Central memory CD4-positive, alpha-beta T cell (primary cell): ENCODE measurements at regions not wholly inside any gene's neighbourhood (a gene's known extent, or its start where the extent isn't known, plus 50 kb on each side); places are given as distances from the start of the nearest gene placed in this dataset.
"Not testable (repeated sequence)": the region's sequence is repeated elsewhere in the genome, so short reads cannot be mapped to it uniquely, and the experiment has no call there.

Experiments
- DNase-seq: peaks from one replicate; pipeline ENCODE4 v3.0.0; 2022

- no peak for DNase-seq
These were observed 201.0 kb downstream of the OSTF1 start for GRCh38 chr9:75289332-75289731.

DNA sequence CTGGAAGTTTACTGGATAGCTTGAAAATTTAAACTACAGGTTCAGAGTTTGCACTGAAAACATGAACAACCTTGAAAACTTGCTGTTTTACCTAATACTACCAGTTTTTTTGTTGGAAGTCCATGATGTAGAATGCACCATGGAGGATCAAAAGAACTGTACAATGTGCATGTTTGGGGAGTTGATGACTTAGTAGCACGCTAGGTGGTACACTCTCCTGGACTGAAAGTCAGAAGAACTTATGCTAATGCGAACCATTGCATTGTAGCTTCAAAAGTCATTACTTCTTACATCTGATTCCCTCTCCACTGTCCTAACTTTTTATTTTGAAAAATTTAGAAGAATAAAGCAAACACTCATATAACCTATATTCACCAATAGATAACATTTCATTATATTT, 211.0 kb downstream of the OSTF1 start:
- no peak for DNase-seq

DNA sequence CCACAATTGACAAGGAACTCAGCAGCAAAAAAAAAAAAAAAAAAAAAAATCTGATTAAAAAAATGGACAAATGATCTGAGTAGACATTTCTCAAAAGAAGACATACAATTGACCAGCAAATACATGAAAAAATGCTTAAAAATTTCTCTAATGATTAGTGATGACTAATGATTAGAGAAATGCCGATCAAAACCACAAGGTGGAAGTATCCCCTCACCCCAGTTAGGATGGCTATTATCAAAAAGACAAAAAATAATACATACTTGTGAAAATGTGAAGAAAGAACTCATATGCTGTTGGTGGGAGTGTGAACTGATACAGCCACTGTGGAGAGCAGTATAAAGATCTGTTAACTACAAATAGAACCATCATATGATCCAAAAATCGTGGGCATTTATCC, 245.3 kb downstream of the OSTF1 start:
- DNase-seq: no peak

- no peak for DNase-seq
These were observed 270.5 kb downstream of the OSTF1 start for GRCh38 chr9:75358846-75359245.

- DNase-seq: no peak
These were observed 271.3 kb downstream of the OSTF1 start for GRCh38 chr9:75359638-75360037.

DNA sequence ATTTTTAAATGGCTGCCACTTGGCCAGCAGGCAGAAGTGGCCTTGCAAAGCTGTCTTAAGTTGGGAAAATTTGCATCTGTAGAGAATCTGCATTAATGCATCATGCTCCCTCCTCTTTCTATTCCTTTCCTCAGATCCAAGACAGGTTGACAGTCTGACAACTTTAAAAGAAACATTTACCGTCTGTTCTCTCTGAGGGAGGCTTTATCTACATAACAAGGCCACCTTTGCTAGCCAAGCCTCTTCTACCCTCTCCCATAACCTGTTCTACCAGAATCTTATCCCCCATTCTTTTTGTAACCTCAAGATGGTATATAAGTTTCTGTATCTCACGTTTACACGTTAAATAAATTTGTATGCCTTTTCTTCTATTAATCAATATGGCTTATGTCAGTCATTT, 271.9 kb downstream of the OSTF1 start:
- DNase-seq: no peak

DNA sequence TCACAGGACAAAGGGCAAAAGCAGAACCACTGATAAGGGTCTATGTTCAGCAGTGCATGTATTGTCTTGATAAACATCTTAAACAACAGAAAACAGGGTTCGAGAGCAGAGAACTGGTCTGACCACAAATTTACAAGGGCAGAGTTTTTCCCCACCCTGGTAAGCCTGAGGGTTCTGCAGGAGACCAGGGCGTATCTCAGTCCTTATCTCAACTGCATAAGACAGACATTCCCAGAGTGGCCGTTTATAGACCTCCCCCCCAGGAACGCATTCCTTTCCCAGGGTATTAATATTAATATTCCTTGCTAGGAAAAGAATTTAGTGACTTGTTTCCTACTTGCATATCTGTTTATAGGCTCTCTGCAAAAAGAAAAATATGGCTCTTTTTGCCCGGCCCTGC, 274.1 kb downstream of the OSTF1 start:
- DNase-seq: not testable (repeated sequence)

- no peak for DNase-seq
These were observed 276.9 kb downstream of the OSTF1 start for GRCh38 chr9:75365196-75365595.

GRCh38 chr9:75369989-75370388, 281.7 kb downstream of the OSTF1 start:
- no peak for DNase-seq

- no peak for DNase-seq
These were observed 284.4 kb downstream of the OSTF1 start for GRCh38 chr9:75372499-75373268.

- DNase-seq: no peak
These were observed 288.5 kb downstream of the OSTF1 start for GRCh38 chr9:75376680-75377254.

DNA sequence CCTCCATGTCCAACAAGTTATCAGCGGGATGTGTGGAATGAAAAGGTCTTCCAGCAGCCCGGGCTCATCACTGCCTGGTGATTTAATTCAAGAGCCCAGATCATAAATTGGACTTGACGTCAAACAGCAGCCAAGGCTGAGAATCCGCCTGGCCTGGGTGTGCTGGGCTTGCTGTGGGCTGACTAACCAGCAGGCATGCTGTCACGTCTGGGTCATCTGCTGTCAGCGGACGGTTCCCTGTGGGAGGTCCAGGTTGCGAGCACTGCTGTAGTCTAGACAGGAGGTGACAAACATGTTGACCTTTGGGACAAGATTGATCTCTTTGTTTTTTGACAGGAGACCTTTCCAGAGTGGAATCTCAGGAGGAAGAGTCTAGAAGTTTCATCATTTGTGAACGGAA, 289.7 kb downstream of the OSTF1 start:
- DNase-seq: no peak

- DNase-seq: no peak
These were observed 290.6 kb downstream of the OSTF1 start for GRCh38 chr9:75378926-75379325.

DNA sequence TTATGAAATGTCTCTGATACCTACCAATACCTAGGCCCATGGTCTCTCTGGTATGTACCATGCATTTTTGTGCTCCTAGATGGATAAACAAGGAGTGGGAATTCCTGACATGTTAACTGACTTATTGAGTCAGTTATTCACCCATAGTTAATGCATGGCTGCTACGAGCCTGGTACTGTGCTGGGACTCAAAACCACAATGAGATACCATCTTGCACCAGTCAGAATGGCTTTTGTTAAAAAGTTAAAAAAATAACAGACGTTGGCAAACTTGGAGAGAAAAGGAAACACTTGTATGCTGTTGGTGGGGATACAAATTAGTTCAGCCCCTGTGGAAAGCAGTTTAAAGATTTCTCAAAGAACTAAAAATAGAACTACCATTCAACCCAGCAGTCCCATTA, 293.8 kb downstream of the OSTF1 start:
- no peak for DNase-seq

GRCh38 chr9:75383420-75384034, 295.2 kb downstream of the OSTF1 start:
- DNase-seq: not testable (repeated sequence)

DNA sequence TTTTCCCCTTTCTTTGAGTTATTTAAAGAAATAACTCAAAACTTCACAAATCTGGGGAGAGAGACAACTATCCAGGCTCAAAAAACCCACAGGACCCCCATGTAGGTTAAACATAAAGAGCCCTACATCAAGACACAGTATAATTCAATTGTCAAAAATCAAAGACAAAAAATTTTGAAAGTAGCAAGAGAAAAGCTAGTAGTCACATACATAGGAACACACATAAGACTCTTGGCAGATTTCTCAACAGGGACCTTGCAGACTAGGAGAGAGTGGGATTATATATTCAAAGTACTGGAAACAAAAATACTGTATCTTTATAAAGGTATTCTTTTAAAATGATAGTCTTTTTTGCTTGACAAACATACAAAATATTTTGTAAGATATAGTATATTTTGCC, 296.9 kb downstream of the OSTF1 start:
- DNase-seq: no peak

DNA sequence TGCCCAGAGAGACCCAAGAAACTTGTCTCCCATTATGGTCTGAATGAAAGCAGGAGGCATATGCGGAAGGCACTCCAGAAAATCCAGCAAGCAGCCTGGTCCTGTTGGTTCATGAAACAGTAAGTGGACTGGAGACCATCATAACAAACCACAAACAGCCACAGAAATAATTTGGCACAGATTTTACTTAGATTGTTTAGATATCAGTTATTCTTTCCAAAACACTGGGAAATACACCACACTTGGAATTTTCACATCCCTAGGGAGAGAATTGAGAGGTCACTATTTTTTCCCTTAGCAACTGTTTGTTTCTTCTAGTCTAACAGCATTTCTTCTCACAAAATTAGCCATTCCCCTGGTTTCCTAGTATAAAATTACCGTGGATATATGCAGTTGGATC, 300.8 kb downstream of the OSTF1 start:
- DNase-seq: no peak

GRCh38 chr9:75390951-75391350, 302.6 kb downstream of the OSTF1 start:
- DNase-seq: no peak

DNA sequence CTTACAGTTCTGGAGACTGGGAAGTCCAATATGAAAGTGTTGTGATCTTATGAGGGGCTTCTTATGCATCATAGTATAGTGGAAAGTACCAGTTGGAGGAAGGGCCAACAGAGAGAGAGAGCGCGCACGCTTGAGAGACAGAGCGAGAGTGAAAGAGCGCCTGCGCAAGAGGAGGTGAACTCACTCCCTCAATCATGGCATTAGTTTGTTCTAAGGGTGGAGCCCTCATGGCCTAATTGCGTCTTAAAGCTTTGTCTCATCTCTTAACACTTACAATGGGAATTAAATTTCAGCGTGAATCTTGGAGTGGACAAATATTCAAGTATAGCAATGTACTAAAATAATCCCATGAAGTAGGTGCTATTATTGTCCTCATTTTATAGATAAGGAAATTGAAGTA, 303.2 kb downstream of the OSTF1 start:
- DNase-seq: no peak

DNA sequence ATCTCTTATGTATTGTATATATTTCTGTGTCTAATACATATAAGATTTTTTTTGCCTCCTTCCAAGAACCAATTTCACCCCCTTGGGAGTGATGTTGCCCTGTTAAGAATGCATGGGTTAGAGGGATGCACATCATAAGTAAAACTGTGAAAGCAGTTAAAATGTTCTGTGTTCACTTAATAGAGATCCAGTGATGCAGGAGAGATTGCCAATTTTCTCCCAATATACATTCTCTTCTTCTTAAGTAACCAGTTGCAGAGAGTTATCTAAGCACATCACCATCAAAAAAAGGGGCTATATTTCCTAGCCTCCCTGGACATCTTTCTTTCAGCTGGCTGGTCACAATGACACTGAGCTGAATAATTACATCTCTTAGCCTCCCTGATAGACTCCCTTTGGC, 307.0 kb downstream of the OSTF1 start:
- DNase-seq: no peak

GRCh38 chr9:75397836-75398235, 309.5 kb downstream of the OSTF1 start:
- no peak for DNase-seq

DNA sequence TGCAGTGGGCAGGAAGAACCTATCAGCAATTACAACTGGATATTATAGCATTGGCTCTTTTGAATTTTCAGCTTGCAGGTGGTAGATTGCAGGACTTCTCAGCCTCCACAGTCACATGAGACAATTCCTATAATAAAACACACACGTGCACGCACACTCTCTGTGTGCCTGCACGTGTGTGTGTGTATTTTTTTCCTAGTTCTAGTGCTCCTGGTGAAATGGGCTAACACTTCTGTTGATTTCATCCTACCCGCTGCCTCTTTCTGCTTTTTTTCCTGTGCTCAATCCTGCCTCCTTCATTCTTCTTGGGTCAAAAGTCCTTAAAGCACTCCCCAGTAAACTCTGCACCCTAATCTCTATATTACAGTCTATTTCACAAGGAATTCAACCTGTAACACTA, 320.1 kb downstream of the OSTF1 start:
- DNase-seq: no peak

DNA sequence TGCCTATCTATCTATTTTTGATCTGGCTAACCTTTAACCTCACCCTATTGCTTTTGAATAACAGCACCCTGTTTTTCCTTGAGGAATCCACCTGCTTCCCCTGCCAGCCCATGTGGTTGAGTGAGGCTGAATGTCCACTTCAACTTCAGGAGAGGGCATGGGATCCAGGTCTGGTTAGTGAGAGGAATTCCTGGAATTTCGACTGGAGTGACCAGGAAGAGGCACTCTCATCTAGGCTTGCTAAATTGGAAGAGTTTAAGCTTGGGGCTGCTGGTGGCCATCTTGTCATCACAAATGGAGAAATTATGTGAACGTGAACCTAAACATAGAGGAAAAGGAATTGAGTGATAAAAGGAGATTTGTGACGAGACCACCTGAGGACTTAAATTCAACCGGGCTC, 322.1 kb downstream of the OSTF1 start:
- DNase-seq: no peak

GRCh38 chr9:75414371-75415160, 326.3 kb downstream of the OSTF1 start:
- DNase-seq: no peak
